HTR-8/SVneo (cell line): ENCODE measurements at regions not wholly inside any gene's neighbourhood (a gene's known extent, or its start where the extent isn't known, plus 50 kb on each side); places are given as distances from the start of the nearest gene placed in this dataset.

Experiments used
- DNase-seq: peaks from one replicate; pipeline ENCODE4 v3.0.0; 2011; ENCODE audit warnings: low spot score, mixed read lengths; ENCODE audit not compliant: insufficient read length
- FAIRE-seq: peaks from 2 replicates; lab custom pipeline; 2011; peaks lifted over from hg19 to GRCh38; lab: Jason Lieb, UNC

DNA sequence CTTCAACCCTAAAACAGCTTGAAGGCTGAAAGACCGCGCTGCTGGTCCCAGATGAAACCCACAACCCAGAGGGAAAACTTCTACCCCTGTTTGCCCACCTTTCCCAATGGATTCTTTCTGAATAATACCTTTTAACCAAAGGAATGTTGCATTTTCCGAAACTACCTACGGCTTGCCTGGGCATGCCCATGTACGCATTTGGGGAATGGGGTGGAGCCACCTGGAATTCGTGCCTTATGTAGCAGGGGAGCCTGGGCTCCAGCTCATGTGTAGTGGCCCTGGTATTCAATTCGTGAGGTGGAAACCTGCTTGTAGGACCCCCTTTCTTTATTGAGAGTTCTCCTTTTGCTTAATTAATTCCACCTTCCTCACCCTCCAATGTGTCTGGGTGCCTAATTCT lies 256.6 kb upstream of the RGS18 start:
- no peak for FAIRE-seq

DNA sequence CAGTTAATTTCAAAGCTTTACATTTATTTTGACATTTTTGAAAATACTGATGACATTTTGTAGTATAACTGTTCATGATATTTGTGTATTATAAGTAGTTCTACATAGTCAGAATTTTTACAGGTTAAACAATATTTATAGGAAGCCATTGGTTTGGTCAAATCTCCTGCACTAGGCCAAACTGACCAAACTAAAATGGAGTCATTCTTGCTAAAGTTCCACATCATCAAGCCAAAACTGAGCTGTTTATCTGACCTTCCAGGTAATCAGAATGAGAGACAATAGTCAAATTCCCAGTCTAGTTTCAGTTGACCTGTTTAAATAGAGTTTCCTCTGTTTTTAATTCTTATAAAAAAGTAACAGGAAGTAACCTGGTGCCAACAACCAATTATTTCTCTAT lies 253.3 kb upstream of the RGS18 start:
- DNase-seq (no peak), FAIRE-seq (no peak)

More for the DNA sequence above, 256.6 kb upstream of the RGS18 start:
- DNase-seq = no peak

DNA sequence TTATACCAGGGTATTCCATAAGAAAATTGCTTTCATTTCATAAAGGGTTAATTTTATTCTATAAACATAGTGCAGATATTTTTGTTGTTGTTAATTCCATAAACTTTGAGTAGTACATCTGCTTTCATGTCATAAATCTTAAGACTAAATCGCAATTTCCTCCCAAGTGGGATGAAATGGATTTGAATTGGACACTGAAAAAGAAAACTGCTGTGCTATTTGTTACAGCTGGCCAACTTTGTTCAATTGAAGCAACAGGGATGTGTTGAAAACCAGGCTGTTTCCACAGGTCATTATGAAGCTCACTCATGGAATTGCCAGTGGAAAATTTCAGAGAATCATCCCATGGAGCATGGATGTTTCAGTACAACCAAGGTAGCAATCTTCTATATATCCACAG lies 252.5 kb upstream of the RGS18 start:
- no peak for FAIRE-seq
- DNase-seq = no peak

DNA sequence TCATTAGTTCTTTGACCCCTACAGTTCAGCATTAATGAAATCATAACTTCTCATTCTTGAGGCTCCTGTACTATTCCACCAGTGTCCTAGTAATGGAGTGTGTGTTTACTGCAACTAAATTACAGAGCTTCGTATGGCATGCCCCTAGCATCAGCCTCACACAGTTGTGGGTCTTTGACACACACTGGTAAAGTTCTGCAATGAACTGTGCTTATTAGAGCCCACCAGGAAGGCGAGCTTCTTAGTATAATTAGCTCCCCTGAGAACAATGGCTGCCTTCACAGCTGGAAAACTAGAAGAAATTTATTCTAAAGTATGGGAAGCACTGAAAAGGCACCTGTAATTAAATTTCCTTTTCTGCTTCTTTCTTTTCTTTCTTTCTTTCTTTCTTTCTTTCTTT lies 251.1 kb upstream of the RGS18 start:
- FAIRE-seq = no peak
- DNase-seq = no peak

DNA sequence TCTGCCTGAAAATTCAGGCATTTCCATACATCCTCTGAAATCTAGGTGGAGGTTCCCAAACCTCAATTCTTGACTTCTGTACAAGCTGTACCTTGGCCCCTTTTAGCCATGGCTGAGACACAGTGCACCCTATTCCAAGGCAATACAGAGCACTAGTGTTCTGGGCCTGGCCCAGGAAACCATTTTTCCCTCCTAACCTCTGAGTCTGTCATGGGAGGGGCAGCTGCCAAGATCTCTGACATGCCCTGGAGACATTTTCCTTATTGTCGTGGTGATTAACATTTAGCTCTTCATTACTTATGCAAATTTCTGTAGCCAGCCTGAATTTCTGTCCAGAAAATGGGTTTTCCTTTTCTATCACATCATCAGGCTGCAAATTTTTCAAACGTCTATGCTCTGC lies 248.0 kb upstream of the RGS18 start:
- FAIRE-seq (no peak), DNase-seq (no peak)

GRCh38 chr1:191912517-191912916 lies 245.7 kb upstream of the RGS18 start:
- no peak for FAIRE-seq
- DNase-seq = no peak

- no peak for DNase-seq
- no peak for FAIRE-seq
Measured at GRCh38 chr1:191913260-191913977, 244.8 kb upstream of the RGS18 start.

- DNase-seq (no peak), FAIRE-seq (no peak)
Measured at GRCh38 chr1:191929383-191929782, 228.9 kb upstream of the RGS18 start.

GRCh38 chr1:191943684-191944083 lies 214.6 kb upstream of the RGS18 start:
- FAIRE-seq (no peak), DNase-seq (no peak)

GRCh38 chr1:191953526-191953925 lies 204.7 kb upstream of the RGS18 start:
- no peak for DNase-seq
- no peak for FAIRE-seq

GRCh38 chr1:191959856-191960255 lies 198.4 kb upstream of the RGS18 start:
- DNase-seq (no peak), FAIRE-seq (no peak)

- FAIRE-seq (no peak), DNase-seq (peak; percentile 10)
Measured at GRCh38 chr1:191963286-191963685, 195.0 kb upstream of the RGS18 start.

DNA sequence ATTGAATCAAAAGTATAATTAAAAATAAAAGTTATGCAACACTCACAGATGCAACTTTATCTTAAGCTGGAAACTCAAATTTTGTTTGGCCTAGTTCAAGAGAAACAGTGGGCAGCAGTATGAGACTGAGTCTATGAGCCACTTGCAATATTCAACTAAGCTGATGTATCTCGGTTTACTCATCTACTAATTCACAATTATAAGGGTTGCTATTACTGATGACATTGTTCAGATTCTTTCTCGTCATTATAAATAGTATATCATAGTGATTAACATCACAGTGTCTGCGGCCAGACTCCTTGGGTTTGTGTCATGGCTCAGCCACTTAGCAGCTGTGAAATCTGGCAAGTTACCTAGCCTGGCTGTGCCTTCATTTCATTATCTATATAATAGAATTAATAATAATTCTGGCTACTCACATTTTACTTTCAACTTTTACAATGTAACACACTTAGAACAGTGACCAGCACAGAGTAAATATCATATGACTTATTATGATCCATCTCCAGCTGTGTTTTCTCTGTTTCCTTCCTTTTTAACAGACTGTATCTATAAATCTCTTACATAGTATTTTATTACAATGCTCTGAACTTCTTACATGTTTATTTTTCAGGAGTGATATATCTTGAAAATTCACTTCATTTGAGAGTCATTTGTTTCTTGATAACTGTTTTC lies 194.3 kb upstream of the RGS18 start:
- FAIRE-seq = no peak
- DNase-seq = no peak

DNA sequence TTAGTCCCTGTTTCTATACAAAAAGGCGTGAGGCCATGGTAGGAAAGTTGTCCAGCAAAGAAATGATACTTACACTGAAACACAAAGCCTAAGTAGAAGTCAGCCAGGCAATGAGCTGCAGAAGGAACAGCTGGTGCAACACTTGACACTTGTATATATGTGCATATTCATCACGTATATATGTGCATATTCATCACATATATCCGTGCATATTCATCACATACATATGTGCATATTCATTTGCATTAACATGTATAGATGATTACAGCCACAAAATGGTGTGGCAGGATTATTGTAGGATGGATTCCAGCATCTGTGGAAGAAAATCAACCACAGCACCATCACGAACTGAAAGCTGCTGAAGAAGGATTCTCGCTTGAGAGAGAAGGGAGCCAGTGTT lies 189.0 kb upstream of the RGS18 start:
- DNase-seq (no peak), FAIRE-seq (peak; percentile 69)

DNA sequence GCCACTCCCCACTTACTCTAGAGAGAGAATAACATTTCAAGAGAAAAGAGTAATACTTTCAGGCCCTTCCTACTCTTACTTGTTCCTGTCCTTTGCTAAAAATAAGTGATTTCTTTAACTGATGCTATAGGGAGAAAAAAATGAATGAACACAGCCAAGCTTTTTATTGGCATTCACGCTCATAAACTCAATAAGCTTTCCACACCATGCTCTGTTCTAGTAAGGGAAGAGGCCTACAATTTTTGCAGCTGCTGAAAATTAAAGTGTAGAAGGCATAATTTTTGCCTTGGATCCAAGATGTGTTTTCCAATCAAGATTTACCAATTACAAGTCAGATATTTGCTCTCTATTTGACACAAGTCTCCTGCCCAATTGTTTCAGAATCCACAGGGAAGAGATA lies 188.1 kb upstream of the RGS18 start:
- FAIRE-seq (no peak), DNase-seq (no peak)

DNA sequence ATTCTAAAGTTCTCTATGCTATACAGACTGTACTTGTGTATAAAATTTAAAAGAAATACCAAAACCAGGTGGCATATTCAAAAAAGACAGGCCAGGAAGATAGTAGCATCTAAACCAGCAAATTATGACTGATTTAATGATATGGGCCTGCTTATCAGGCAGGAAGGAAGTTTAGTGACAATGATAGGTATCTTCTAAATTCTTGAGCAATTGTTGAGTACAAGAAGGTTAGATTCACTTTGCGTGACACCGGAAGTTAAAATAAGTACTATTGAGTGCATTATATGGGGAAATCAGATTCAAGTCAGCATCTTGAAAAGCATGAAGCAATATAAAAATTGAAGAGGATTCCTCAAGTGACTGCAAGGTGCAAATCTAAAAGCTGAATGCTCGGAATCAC lies 186.8 kb upstream of the RGS18 start:
- no peak for DNase-seq
- no peak for FAIRE-seq

- DNase-seq (no peak), FAIRE-seq (no peak)
Measured at GRCh38 chr1:191974004-191974403, 184.3 kb upstream of the RGS18 start.

- FAIRE-seq = no peak
Measured at GRCh38 chr1:191977874-191978506, 180.3 kb upstream of the RGS18 start.

GRCh38 chr1:191984856-191985255 lies 173.4 kb upstream of the RGS18 start:
- FAIRE-seq (no peak), DNase-seq (no peak)

More at GRCh38 chr1:191977874-191978506, 180.3 kb upstream of the RGS18 start:
- DNase-seq = no peak

DNA sequence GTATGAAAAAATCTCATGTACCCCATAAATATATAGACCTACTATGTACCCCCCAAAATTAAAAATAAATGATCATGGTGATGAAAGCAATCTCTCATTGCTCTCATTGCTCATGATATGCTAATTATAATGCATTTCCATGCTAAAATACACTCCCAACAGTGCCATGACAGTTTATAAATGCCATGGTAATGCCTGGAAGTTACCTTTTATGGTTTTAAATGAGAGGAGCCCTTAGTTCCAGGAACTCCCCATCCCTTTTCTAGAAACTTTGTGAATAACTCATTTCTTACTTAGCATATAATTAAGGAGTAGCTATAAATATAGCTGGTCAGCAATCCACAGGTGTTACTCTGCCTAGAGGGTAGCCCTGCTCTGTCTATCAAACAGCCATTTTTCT lies 166.1 kb upstream of the RGS18 start:
- no peak for DNase-seq
- FAIRE-seq = no peak

DNA sequence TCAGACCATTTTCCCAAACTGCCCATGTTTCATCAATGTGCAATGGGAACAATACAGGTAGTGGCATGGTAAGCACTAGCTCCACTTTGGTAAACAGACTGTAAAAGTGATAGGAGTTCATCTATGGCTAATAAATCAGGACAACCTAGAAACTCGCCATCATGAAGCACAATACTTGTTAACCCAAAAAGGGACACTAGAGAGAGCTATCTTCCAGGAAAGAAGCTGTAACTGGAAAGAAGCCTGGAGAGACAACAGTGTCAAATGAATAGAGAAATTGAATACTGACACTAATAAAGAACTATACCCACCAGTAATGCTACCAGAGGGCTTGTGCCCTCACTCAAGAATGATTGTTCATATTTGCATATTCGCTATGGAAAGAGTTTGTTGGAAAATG lies 164.7 kb upstream of the RGS18 start:
- DNase-seq = peak; percentile 1
- no peak for FAIRE-seq
